ENCODE measurements at regions not wholly inside any gene's neighbourhood (a gene's known extent, or its start where the extent isn't known, plus 50 kb on each side); places are given as distances from the start of the nearest gene placed in this dataset.

- POLR2A ChIA-PET (ENCODE audit: unreplicated experiment), result no interaction called here
- no TSS peak for BruUV-seq (replicated peaks)
- Histone ChIP-seq H4K91ac (ENCODE audit: insufficient read depth, low read depth, low read length) (no peak overlapping the region), H3K4me2 (ENCODE audit: low read depth, low read length) (no peak overlapping the region), H3K79me1 (ENCODE audit: low read depth in 1 of 2, low read length in 2 of 2) (no peaks in the 10 kb centered on the region), H2BK15ac (ENCODE audit: low read depth, low read length) (no peak overlapping the region), H4K8ac (ENCODE audit: low read depth in 2 of 2, low read length in 2 of 2) (no peak overlapping the region), H2AK9ac (replicated peaks; ENCODE audit: low read depth, low read length, poor library complexity) (no peak overlapping the region), H3K14ac (replicated peaks; ENCODE audit: low read depth, low read length) (no peak overlapping the region), H3K4me3 (ENCODE audit: insufficient read depth, low read depth, low read length) (no peak overlapping the region), H2BK5ac (ENCODE audit: low read depth, low read length, poor library complexity, severe bottlenecking) (no peak overlapping the region), H3K36me3 (ENCODE audit: control insufficient read depth, insufficient read depth, low read length) (no peaks in the 10 kb centered on the region), H3K23ac (ENCODE audit: low read depth, low read length) (no peak overlapping the region), H3K9me3 (ENCODE audit: control insufficient read depth, insufficient read depth, low read length) (peaks cover 2% of the 10 kb centered on the region), H3K18ac (ENCODE audit: low read depth, low read length) (no peak overlapping the region), H3K27ac (ENCODE audit: insufficient read depth, low read length) (no peak overlapping the region), H2AK5ac (ENCODE audit: low read depth, low read length) (no peak overlapping the region), H3K4me1 (ENCODE audit: control insufficient read depth, insufficient read depth, low read length) (no peaks in the 10 kb centered on the region), H3K27me3 (ENCODE audit: control insufficient read depth, insufficient read depth, low read length) (no peaks in the 10 kb centered on the region), H3K56ac (ENCODE audit: extremely low read depth, insufficient read depth, low read length) (no peak overlapping the region), H2AFZ (replicated peaks; ENCODE audit: low read length, poor library complexity) (no peak overlapping the region), H2BK20ac (ENCODE audit: low read depth, low read length) (no peak overlapping the region), H3K9me1 (ENCODE audit: insufficient read depth, low read length) (no peaks in the 10 kb centered on the region), H4K20me1 (ENCODE audit: insufficient read depth, low read length) (no peaks in the 10 kb centered on the region), H3K4ac (ENCODE audit: low read depth, low read length) (no peak overlapping the region), H3K9ac (ENCODE audit: low read depth, low read length) (no peak overlapping the region), H4K5ac (ENCODE audit: low read depth, low read length) (no peak overlapping the region), H2BK120ac (ENCODE audit: low read depth, low read length) (no peak overlapping the region)
- ATAC-seq (ENCODE audit: low read depth) (no peak), DNase-seq (no peak)
- CTCF ChIA-PET, result no interaction called here
- in situ Hi-C loops (cut with MboI; ENCODE audit: low sequenced_read_pairs) (no loop called here), dilution Hi-C loops (cut with HindIII; ENCODE audit: low sequenced_read_pairs, unreplicated experiment) (no loop called here), intact Hi-C loops (cut with micrococcal nuclease) (no loop called here)
- no peak for TF ChIP-seq MAFK (IDR thresholded peaks at IDR 0.05; ENCODE audit: low read depth, low read length)
- no peak for TF ChIP-seq CHD1 (IDR thresholded peaks at IDR 0.05; ENCODE audit: low read depth, low read length)
- no peak for TF ChIP-seq SMC3 (IDR thresholded peaks at IDR 0.05; ENCODE audit: low read depth, low read length)
- no peak for TF ChIP-seq RCOR1 (IDR thresholded peaks at IDR 0.05; ENCODE audit: insufficient replicate concordance, low read length)
- no peak for TF ChIP-seq MXI1 (IDR thresholded peaks at IDR 0.05; ENCODE audit: borderline replicate concordance, low read depth, low read length)
- WGBS, 2 experiments (ENCODE audit: extremely low coverage in 2 of 2, insufficient read length in 1 of 2), result 57% methylated on average over 6 of the region's 8 CpGs; no CpG with 5 or more reads in 1 of the 2 experiments
Observed at GRCh38 chr11:112837162-112837826, 123.9 kb upstream of the NCAM1 start.
